Mesothelial cell of epicardium (in vitro differentiated cells): ENCODE measurements at regions not wholly inside any gene's neighbourhood (a gene's known extent, or its start where the extent isn't known, plus 50 kb on each side); places are given as distances from the start of the nearest gene placed in this dataset.

ENCODE experiments used
- DNase-seq, 2 experiments: peaks; one replicate each; pipeline ENCODE4 v3.0.0; 2021; ENCODE audit warnings: low spot score in 2 of 2; ENCODE audit not compliant: unreplicated experiment in 2 of 2
- H3K27ac Mint-ChIP-seq: 2 replicates; pipeline ENCODE4 v1.8.0; 2021; ENCODE audit warnings: mixed read lengths
- H3K27me3 Mint-ChIP-seq: 2 replicates; pipeline ENCODE4 v1.8.0; 2021; ENCODE audit warnings: low read depth, mixed read lengths
- H3K36me3 Mint-ChIP-seq: 2 replicates; pipeline ENCODE4 v1.8.0; 2021; ENCODE audit warnings: mixed read lengths
- H3K4me1 Mint-ChIP-seq: 2 replicates; pipeline ENCODE4 v1.8.0; 2021; ENCODE audit warnings: mixed read lengths
- H3K4me3 Mint-ChIP-seq: 2 replicates; pipeline ENCODE4 v1.8.0; 2021; ENCODE audit warnings: mild to moderate bottlenecking, moderate library complexity, mixed read lengths
- H3K9me3 Mint-ChIP-seq: 2 replicates; pipeline ENCODE4 v1.8.0; 2021; ENCODE audit warnings: mixed read lengths
- CTCF ChIP-seq: fragments of 200-600 bp; sonication (generic); IDR thresholded peaks from one replicate; pipeline ENCODE4 v1.5.0; 2021; ENCODE audit warnings: antibody characterized with exemption; ENCODE audit not compliant: unreplicated experiment

- H3K27ac Mint-ChIP-seq, result peak overlapping the region; percentile 77
- no peaks in the 10 kb centered on the region for H3K36me3 Mint-ChIP-seq
- H3K4me3 Mint-ChIP-seq, result peak overlapping the region; percentile 15
- no peaks in the 10 kb centered on the region for H3K9me3 Mint-ChIP-seq
- peaks cover 18% of the 10 kb centered on the region for H3K4me1 Mint-ChIP-seq
- TF ChIP-seq CTCF, result no peak
- DNase-seq, result no peak
- no peaks in the 10 kb centered on the region for H3K27me3 Mint-ChIP-seq
These were observed 60.2 kb downstream of the TFAP2C start for GRCh38 chr20:56689318-56689717.

GRCh38 chr20:56689852-56690485 lies 60.9 kb downstream of the TFAP2C start:
- H3K36me3 Mint-ChIP-seq, result no peaks in the 10 kb centered on the region
- H3K4me3 Mint-ChIP-seq, result no peak overlapping the region
- DNase-seq, result no peak
- no peaks in the 10 kb centered on the region for H3K27me3 Mint-ChIP-seq
- H3K4me1 Mint-ChIP-seq, result peaks cover 18% of the 10 kb centered on the region
- TF ChIP-seq CTCF, result no peak
- no peaks in the 10 kb centered on the region for H3K9me3 Mint-ChIP-seq
- no peak overlapping the region for H3K27ac Mint-ChIP-seq

- Mint-ChIP-seq H3K4me1 (peaks cover 18% of the 10 kb centered on the region), H3K27me3 (no peaks in the 10 kb centered on the region), H3K27ac (no peak overlapping the region), H3K9me3 (no peaks in the 10 kb centered on the region), H3K36me3 (no peaks in the 10 kb centered on the region), H3K4me3 (no peak overlapping the region)
- no peak for DNase-seq
- TF ChIP-seq CTCF, result no peak
These were observed 61.5 kb downstream of the TFAP2C start for GRCh38 chr20:56690531-56691175.

- Mint-ChIP-seq H3K4me3 (no peak overlapping the region), H3K27me3 (no peaks in the 10 kb centered on the region), H3K4me1 (peaks cover 18% of the 10 kb centered on the region), H3K36me3 (no peaks in the 10 kb centered on the region), H3K27ac (no peak overlapping the region), H3K9me3 (no peaks in the 10 kb centered on the region)
- DNase-seq, result no peak
- no peak for TF ChIP-seq CTCF
These were observed 62.4 kb downstream of the TFAP2C start for GRCh38 chr20:56691325-56691998.

GRCh38 chr20:56693217-56693616 lies 64.1 kb downstream of the TFAP2C start:
- no peak for TF ChIP-seq CTCF
- H3K36me3 Mint-ChIP-seq, result no peaks in the 10 kb centered on the region
- H3K27ac Mint-ChIP-seq, result no peak overlapping the region
- no peaks in the 10 kb centered on the region for H3K27me3 Mint-ChIP-seq
- peaks cover 18% of the 10 kb centered on the region for H3K4me1 Mint-ChIP-seq
- no peaks in the 10 kb centered on the region for H3K9me3 Mint-ChIP-seq
- H3K4me3 Mint-ChIP-seq, result no peak overlapping the region
- no peak for DNase-seq
